Mesenchymal stem cell (in vitro differentiated cells and primary cell): ENCODE measurements at regions not wholly inside any gene's neighbourhood (a gene's known extent, or its start where the extent isn't known, plus 50 kb on each side); places are given as distances from the start of the nearest gene placed in this dataset.
"Not testable (repeated sequence)": the region's sequence is repeated elsewhere in the genome, so short reads cannot be mapped to it uniquely, and the experiment has no call there.

ENCODE experiments used
- DNase-seq: peaks from one replicate; pipeline ENCODE4 v3.0.0-alpha.2; 2013
- H2AFZ ChIP-seq: one replicate; pipeline ENCODE4 v1.6.1; 2013; ENCODE audit warnings: low read depth, mild to moderate bottlenecking, control low read depth, inconsistent platforms, low read length, moderate library complexity
- H2AK5ac ChIP-seq: 2 replicates; pipeline ENCODE4 v1.6.1; 2013; ENCODE audit warnings: low read length, moderate library complexity, mild to moderate bottlenecking, inconsistent platforms; ENCODE audit not compliant: severe bottlenecking
- H2BK120ac ChIP-seq: one replicate; pipeline ENCODE4 v1.6.1; 2013; ENCODE audit warnings: low read depth, mild to moderate bottlenecking, inconsistent platforms, low read length, moderate library complexity
- H2BK12ac ChIP-seq, 2 experiments: one replicate each; pipeline ENCODE4 v1.6.1; 2013; ENCODE audit warnings: inconsistent platforms in 2 of 2, low read length in 2 of 2, mild to moderate bottlenecking in 2 of 2, moderate library complexity in 2 of 2, control low read depth in 1 of 2
- H2BK15ac ChIP-seq: one replicate; pipeline ENCODE4 v1.6.1; 2013; ENCODE audit warnings: mild to moderate bottlenecking, low read depth, inconsistent platforms; ENCODE audit not compliant: poor library complexity, severe bottlenecking
- H2BK5ac ChIP-seq: 2 replicates; pipeline ENCODE4 v1.6.1; 2013; ENCODE audit warnings: low read depth, mild to moderate bottlenecking, low read length, control low read depth, inconsistent platforms; ENCODE audit not compliant: poor library complexity, severe bottlenecking
- H3K14ac ChIP-seq, 2 experiments: one replicate each; pipeline ENCODE4 v1.6.1; 2013; ENCODE audit warnings: inconsistent platforms in 2 of 2, low read length in 2 of 2, control low read depth in 1 of 2, mild to moderate bottlenecking in 1 of 2, moderate library complexity in 1 of 2
- H3K18ac ChIP-seq, 2 experiments: one replicate each; pipeline ENCODE4 v1.6.1; 2013; ENCODE audit warnings: inconsistent platforms in 2 of 2, low read length in 2 of 2, control low read depth in 1 of 2, low read depth in 1 of 2, mild to moderate bottlenecking in 1 of 2
- H3K23ac ChIP-seq, 2 experiments: one replicate each; pipeline ENCODE4 v1.6.1; 2013; ENCODE audit warnings: inconsistent platforms in 2 of 2, low read length in 2 of 2, mild to moderate bottlenecking in 2 of 2, moderate library complexity in 2 of 2, control low read depth in 1 of 2
- H3K27ac ChIP-seq: 2 replicates; pipeline ENCODE4 v1.5.1; 2013; ENCODE audit warnings: mild to moderate bottlenecking, moderate library complexity, low read length, control low read depth, inconsistent platforms; ENCODE audit not compliant: poor library complexity, severe bottlenecking
- H3K27me3 ChIP-seq, 2 experiments: 2 replicates each; pipeline versions ENCODE4 v1.6.1 to v1.7.0; 2013; ENCODE audit warnings: low read length in 2 of 2, mild to moderate bottlenecking in 2 of 2, moderate library complexity in 2 of 2, control low read depth in 1 of 2, inconsistent platforms in 1 of 2; ENCODE audit not compliant: control insufficient read depth in 1 of 2, insufficient read depth in 1 of 2
- H3K36me3 ChIP-seq, 2 experiments: 2 replicates each; pipeline versions ENCODE4 v1.6.1 to v1.7.0; 2013; ENCODE audit warnings: low read length in 2 of 2, control low read depth in 1 of 2, inconsistent platforms in 1 of 2, low read depth in 1 of 2, mild to moderate bottlenecking in 1 of 2; ENCODE audit not compliant: insufficient read depth in 2 of 2, control insufficient read depth in 1 of 2
- H3K4ac ChIP-seq, 2 experiments: one replicate each; pipeline ENCODE4 v1.6.1; 2013; ENCODE audit warnings: inconsistent platforms in 2 of 2, low read length in 2 of 2, mild to moderate bottlenecking in 2 of 2, moderate library complexity in 2 of 2, control low read depth in 1 of 2, low read depth in 1 of 2
- H3K4me1 ChIP-seq: 2 replicates; pipeline ENCODE4 v1.6.1; 2013; ENCODE audit warnings: low read depth, low read length, control low read depth; ENCODE audit not compliant: control insufficient read depth, insufficient read depth
- H3K4me2 ChIP-seq: 2 replicates; pipeline ENCODE4 v1.6.1; 2013; ENCODE audit warnings: low read length, mild to moderate bottlenecking, inconsistent platforms; ENCODE audit not compliant: poor library complexity, severe bottlenecking
- H3K4me3 ChIP-seq, 2 experiments: 2 replicates each; pipeline versions ENCODE4 v1.5.1 to v1.7.0; 2013; ENCODE audit warnings: low read length in 2 of 2, mild to moderate bottlenecking in 2 of 2, control low read depth in 1 of 2, low read depth in 1 of 2; ENCODE audit not compliant: insufficient read depth in 1 of 2
- H3K79me1 ChIP-seq: replicated peaks from 2 replicates; pipeline ENCODE4 v1.6.1; 2013; ENCODE audit warnings: mild to moderate bottlenecking, control low read depth, low read length, inconsistent platforms; ENCODE audit not compliant: poor library complexity, severe bottlenecking
- H3K9ac ChIP-seq: 2 replicates; pipeline ENCODE4 v1.7.0; 2013; ENCODE audit warnings: mild to moderate bottlenecking, low read length, moderate library complexity
- H3K9me3 ChIP-seq: 2 replicates; pipeline ENCODE4 v1.7.0; 2013; ENCODE audit warnings: mild to moderate bottlenecking, low read length; ENCODE audit not compliant: control insufficient read depth
- H4K8ac ChIP-seq: one replicate; pipeline ENCODE4 v1.6.1; 2013; ENCODE audit warnings: inconsistent platforms, mild to moderate bottlenecking, low read length, moderate library complexity
- H4K91ac ChIP-seq: one replicate; pipeline ENCODE4 v1.6.1; 2013; ENCODE audit warnings: mild to moderate bottlenecking, low read length, inconsistent platforms
- WGBS: methylation state at CpG from one replicate; pipeline ENCODE4 v1.1.7; 2013; ENCODE audit warnings: mixed read lengths; 5-methylcytosine and 5-hydroxymethylcytosine counted together

- not testable (repeated sequence) for H3K4ac ChIP-seq, H3K79me1 ChIP-seq, H3K36me3 ChIP-seq, H3K9ac ChIP-seq, H3K4me3 ChIP-seq, H2AFZ ChIP-seq, H4K91ac ChIP-seq, H2BK15ac ChIP-seq, H3K4me2 ChIP-seq, H2BK120ac ChIP-seq, H3K18ac ChIP-seq, H3K14ac ChIP-seq, H2BK12ac ChIP-seq, H3K27ac ChIP-seq, H3K27me3 ChIP-seq, H2BK5ac ChIP-seq, H3K23ac ChIP-seq, H4K8ac ChIP-seq, H3K9me3 ChIP-seq, DNase-seq, H3K4me1 ChIP-seq, H2AK5ac ChIP-seq
- 93% methylated on average over 41 of the region's 46 CpGs for WGBS
Measured at GRCh38 chr13:18665124-18665523, 516.5 kb downstream of the TUBA3C start.

- H2AFZ ChIP-seq, H3K79me1 ChIP-seq, H3K4ac ChIP-seq, H3K23ac ChIP-seq, H2BK12ac ChIP-seq, H2BK5ac ChIP-seq, H2AK5ac ChIP-seq, H3K9me3 ChIP-seq, H3K27ac ChIP-seq, H2BK15ac ChIP-seq, DNase-seq, H3K36me3 ChIP-seq, H4K91ac ChIP-seq, H3K18ac ChIP-seq, H3K4me1 ChIP-seq, H3K4me3 ChIP-seq, H3K27me3 ChIP-seq, H3K4me2 ChIP-seq, H2BK120ac ChIP-seq, H4K8ac ChIP-seq, H3K14ac ChIP-seq, H3K9ac ChIP-seq: not testable (repeated sequence)
- WGBS: no CpG with 5 or more reads among the region's 1 CpG
Measured at GRCh38 chr13:18663222-18663621, 518.4 kb downstream of the TUBA3C start.

GRCh38 chr13:18643644-18644172 lies 537.9 kb downstream of the TUBA3C start:
- not testable (repeated sequence) for DNase-seq, H3K9ac ChIP-seq, H2AK5ac ChIP-seq, H4K8ac ChIP-seq, H3K4me1 ChIP-seq, H3K4me2 ChIP-seq, H2BK12ac ChIP-seq, H3K23ac ChIP-seq, H3K18ac ChIP-seq, H2BK120ac ChIP-seq, H4K91ac ChIP-seq, H3K79me1 ChIP-seq, H2AFZ ChIP-seq, H3K4ac ChIP-seq, H3K27ac ChIP-seq, H3K27me3 ChIP-seq, H3K4me3 ChIP-seq, H2BK5ac ChIP-seq, H2BK15ac ChIP-seq, H3K36me3 ChIP-seq, H3K9me3 ChIP-seq, H3K14ac ChIP-seq
- 66% methylated on average over 6 of the region's 8 CpGs for WGBS

GRCh38 chr13:18628928-18629327 lies 552.7 kb downstream of the TUBA3C start:
- not testable (repeated sequence) for H3K4me2 ChIP-seq, H3K79me1 ChIP-seq, H3K27ac ChIP-seq, H3K4me1 ChIP-seq, H3K9ac ChIP-seq, H4K91ac ChIP-seq, H3K14ac ChIP-seq, H4K8ac ChIP-seq, H3K36me3 ChIP-seq, H3K4ac ChIP-seq, H2AFZ ChIP-seq, H3K4me3 ChIP-seq, H3K9me3 ChIP-seq, H2BK12ac ChIP-seq, H2BK15ac ChIP-seq, H2BK120ac ChIP-seq, H3K23ac ChIP-seq, DNase-seq, H2BK5ac ChIP-seq, H3K18ac ChIP-seq, H2AK5ac ChIP-seq, H3K27me3 ChIP-seq
- no CpG with 5 or more reads among the region's 31 CpGs for WGBS
